Smooth muscle cell (in vitro differentiated cells): ENCODE measurements at regions not wholly inside any gene's neighbourhood (a gene's known extent, or its start where the extent isn't known, plus 50 kb on each side); places are given as distances from the start of the nearest gene placed in this dataset.

Source experiments
- DNase-seq: peaks from one replicate; lab custom pipeline; 2025; ENCODE audit not compliant: unreplicated experiment; lab: John Stamatoyannopoulos, UW
- H2AFZ ChIP-seq: fragments of 200-600 bp; sonication (generic); 2 replicates; pipeline ENCODE4 v1.6.0; 2016; ENCODE audit warnings: antibody characterized with exemption, low read depth, mild to moderate bottlenecking
- H3F3A ChIP-seq: fragments of 200-600 bp; sonication (generic); 2 replicates; pipeline ENCODE4 v1.6.0; 2017; ENCODE audit warnings: antibody characterized with exemption, low read depth
- H3K27ac ChIP-seq: fragments of 200-600 bp; sonication (generic); 2 replicates; pipeline ENCODE4 v1.5.1; 2016; ENCODE audit warnings: low read depth, mild to moderate bottlenecking
- H3K27me3 ChIP-seq: fragments of 200-600 bp; sonication (generic); 2 replicates; pipeline ENCODE4 v1.6.1; 2016; ENCODE audit warnings: low read depth, mild to moderate bottlenecking
- H3K36me3 ChIP-seq: fragments of 200-600 bp; sonication (generic); 2 replicates; pipeline ENCODE4 v1.5.1; 2016; ENCODE audit warnings: low read depth
- H3K4me1 ChIP-seq: fragments of 200-600 bp; sonication (generic); 2 replicates; pipeline ENCODE4 v1.5.1; 2016; ENCODE audit warnings: low read depth
- H3K4me2 ChIP-seq: fragments of 200-600 bp; sonication (generic); 2 replicates; pipeline ENCODE4 v1.6.0; 2016; ENCODE audit warnings: mild to moderate bottlenecking
- H3K4me3 ChIP-seq: fragments of 200-600 bp; sonication (generic); 2 replicates; pipeline ENCODE4 v1.5.1; 2016; ENCODE audit warnings: mild to moderate bottlenecking
- H3K79me2 ChIP-seq: fragments of 200-600 bp; sonication (generic); 2 replicates; pipeline ENCODE4 v1.6.0; 2016; ENCODE audit warnings: low read depth, mild to moderate bottlenecking
- H3K9ac ChIP-seq: fragments of 200-600 bp; sonication (generic); 2 replicates; pipeline ENCODE4 v1.6.0; 2016; ENCODE audit warnings: low read depth
- H3K9me3 ChIP-seq: fragments of 200-600 bp; sonication (generic); replicated peaks from 2 replicates; pipeline ENCODE4 v1.5.1; 2016; ENCODE audit warnings: low read depth
- H4K20me1 ChIP-seq: fragments of 200-600 bp; sonication (generic); 2 replicates; pipeline ENCODE4 v1.6.0; 2016; ENCODE audit warnings: low read depth
- WGBS: methylation state at CpG from one replicate; pipeline ENCODE4 v1.1.7; 2016; ENCODE audit warnings: low lambda C conversion rate; 5-methylcytosine and 5-hydroxymethylcytosine counted together
- TF ChIP-seq, protein P1 (sequence below): fragments of 200-600 bp; sonication (generic); IDR thresholded peaks from 2 replicates; pipeline ENCODE4 v1.5.1; 2017; ENCODE audit warnings: borderline replicate concordance, mild to moderate bottlenecking, antibody characterized with exemption; ENCODE audit not compliant: insufficient read depth, poor library complexity, severe bottlenecking

DNA sequence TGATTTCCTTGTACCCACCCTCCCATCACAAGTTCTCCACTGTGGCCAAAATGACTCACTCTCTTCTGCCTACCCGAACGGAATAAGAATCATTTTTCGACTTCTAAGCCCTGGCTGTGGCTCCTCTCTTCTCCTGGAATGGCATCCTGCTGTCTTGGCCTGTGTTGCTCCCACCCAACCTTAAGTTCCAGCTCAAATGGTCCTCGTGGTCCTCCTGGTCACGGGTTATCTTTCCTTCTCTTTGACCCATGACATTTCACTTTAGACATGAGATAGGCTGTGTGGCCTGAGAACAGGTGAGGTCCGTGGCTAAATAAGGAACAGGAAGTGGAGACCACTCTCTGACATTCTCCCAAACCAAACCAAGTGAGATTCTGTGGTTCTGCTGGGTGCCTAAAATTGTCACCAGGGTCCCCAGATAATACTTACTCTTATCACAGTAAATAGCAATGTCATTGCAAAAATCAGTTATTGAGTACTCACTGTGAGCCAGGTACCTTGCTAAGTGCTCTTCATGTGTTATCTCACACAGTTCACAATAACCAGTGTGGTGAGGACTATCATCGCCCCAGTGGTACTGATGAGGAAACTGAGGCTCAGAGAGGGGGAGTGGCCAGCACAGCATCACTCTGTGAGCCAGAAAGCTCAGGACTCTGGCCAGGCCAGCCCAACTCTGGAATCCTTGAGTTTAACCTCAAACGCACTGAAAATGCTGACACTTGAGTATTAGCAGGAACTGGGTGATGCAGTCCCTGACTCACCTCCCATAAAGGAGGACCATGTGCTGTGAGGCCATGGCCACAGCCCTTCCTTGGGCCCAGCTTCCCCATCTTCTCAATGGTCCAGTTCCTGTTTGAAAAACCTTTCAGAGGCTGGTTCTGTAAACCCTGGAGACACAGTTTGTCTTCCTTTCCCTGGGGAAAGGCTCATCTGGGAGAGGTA, 74.8 kb upstream of the SIRPA start:
- Histone ChIP-seq H3F3A (no peaks in the 10 kb centered on the region), H3K27ac (peak overlapping the region; percentile 33), H2AFZ (no peak overlapping the region), H4K20me1 (no peaks in the 10 kb centered on the region), H3K27me3 (no peaks in the 10 kb centered on the region), H3K79me2 (no peaks in the 10 kb centered on the region), H3K9ac (no peak overlapping the region), H3K4me3 (no peak overlapping the region), H3K9me3 (no peaks in the 10 kb centered on the region), H3K4me2 (no peak overlapping the region), H3K4me1 (peaks cover 16% of the 10 kb centered on the region), H3K36me3 (no peaks in the 10 kb centered on the region)
- TF ChIP-seq, protein P1, sequence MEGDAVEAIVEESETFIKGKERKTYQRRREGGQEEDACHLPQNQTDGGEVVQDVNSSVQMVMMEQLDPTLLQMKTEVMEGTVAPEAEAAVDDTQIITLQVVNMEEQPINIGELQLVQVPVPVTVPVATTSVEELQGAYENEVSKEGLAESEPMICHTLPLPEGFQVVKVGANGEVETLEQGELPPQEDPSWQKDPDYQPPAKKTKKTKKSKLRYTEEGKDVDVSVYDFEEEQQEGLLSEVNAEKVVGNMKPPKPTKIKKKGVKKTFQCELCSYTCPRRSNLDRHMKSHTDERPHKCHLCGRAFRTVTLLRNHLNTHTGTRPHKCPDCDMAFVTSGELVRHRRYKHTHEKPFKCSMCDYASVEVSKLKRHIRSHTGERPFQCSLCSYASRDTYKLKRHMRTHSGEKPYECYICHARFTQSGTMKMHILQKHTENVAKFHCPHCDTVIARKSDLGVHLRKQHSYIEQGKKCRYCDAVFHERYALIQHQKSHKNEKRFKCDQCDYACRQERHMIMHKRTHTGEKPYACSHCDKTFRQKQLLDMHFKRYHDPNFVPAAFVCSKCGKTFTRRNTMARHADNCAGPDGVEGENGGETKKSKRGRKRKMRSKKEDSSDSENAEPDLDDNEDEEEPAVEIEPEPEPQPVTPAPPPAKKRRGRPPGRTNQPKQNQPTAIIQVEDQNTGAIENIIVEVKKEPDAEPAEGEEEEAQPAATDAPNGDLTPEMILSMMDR, result no peak
- 78% methylated on average over 8 of the region's 8 CpGs for WGBS
- no peak for DNase-seq

DNA sequence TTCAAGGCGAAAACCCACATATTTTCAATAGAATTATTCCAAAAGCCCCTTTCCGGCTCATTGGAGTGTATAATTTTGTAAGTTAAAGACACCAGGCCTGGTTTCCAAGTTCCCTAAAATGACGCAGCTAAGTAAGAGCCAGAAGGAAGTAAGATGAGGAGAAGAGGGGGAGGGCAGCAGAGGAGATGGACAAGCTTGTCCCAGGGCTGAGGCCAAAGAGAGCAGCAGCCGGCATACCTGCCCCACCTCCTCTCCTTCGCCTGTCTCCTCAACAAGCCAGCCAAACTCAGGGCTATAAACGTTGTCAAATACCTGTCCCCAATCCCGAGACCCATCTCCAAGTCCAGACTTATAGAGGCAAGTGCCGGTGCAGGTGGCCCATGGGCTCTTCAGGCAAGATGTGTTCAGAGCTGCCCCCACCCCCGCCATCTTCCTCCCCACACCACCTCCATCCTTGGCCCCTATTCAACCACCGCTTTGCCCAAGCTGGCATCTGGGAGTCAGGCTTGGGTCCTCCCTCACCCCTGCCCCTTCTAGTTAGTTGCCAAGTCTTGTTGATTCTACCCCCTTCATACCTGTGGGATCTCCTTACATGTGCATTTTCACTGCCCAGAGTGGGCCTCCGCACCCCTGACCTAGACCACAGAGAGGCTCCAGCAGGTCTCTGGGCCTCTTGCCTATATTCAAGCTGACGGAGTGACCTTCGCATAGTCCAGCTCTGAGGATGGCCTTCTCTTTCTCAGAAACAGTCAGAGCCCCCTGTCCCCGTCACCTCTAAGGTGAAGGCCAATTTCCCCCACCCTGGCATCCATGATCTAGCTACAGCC, 75.7 kb upstream of the SIRPA start:
- Histone ChIP-seq H4K20me1 (no peaks in the 10 kb centered on the region), H3K27me3 (no peaks in the 10 kb centered on the region), H3K4me2 (no peak overlapping the region), H3K4me3 (no peak overlapping the region), H3F3A (no peaks in the 10 kb centered on the region), H3K79me2 (no peaks in the 10 kb centered on the region), H3K27ac (no peak overlapping the region), H3K9ac (no peak overlapping the region), H3K36me3 (no peaks in the 10 kb centered on the region), H3K9me3 (no peaks in the 10 kb centered on the region), H2AFZ (no peak overlapping the region), H3K4me1 (peaks cover 16% of the 10 kb centered on the region)
- no peak for DNase-seq
- TF ChIP-seq, protein P1, result no peak
- 82% methylated on average over 14 of the region's 14 CpGs for WGBS

DNA sequence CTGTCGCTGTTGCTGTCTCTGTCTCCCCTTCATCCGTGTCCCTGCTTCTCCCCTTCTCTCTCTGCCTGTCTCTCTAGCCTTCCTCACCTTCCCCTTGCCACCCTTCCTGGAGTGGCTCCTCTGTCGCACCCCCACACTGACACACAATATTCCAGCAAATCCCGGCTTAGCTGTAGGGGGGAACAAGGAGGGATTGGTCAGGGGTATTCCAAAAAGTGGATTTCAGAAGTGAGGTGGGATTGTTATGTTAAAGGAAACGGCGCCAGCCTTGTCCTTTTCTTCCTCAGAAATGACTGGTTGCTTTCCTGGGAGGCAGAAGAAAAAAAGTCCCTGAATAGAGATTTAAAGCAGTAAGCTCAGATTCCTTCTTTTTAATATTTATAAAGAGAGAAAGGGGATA, 76.3 kb upstream of the SIRPA start:
- TF ChIP-seq, protein P1, result no peak
- Histone ChIP-seq H3F3A (no peaks in the 10 kb centered on the region), H3K4me3 (no peak overlapping the region), H2AFZ (peak overlapping the region; percentile 64), H3K9me3 (no peaks in the 10 kb centered on the region), H3K4me1 (peaks cover 16% of the 10 kb centered on the region), H4K20me1 (no peaks in the 10 kb centered on the region), H3K4me2 (peak overlapping the region; percentile 25), H3K27ac (no peak overlapping the region), H3K27me3 (no peaks in the 10 kb centered on the region), H3K9ac (no peak overlapping the region), H3K79me2 (no peaks in the 10 kb centered on the region), H3K36me3 (no peaks in the 10 kb centered on the region)
- no peak for DNase-seq
- WGBS, result 51% methylated on average over 6 of the region's 6 CpGs
